ENCODE measurements at regions not wholly inside any gene's neighbourhood (a gene's known extent, or its start where the extent isn't known, plus 50 kb on each side); places are given as distances from the start of the nearest gene placed in this dataset.

- H3K36me3 ChIP-seq (ENCODE audit: insufficient read depth, low read length) = no peaks in the 10 kb centered on the region
- no peaks in the 10 kb centered on the region for H3K9me3 ChIP-seq (ENCODE audit: insufficient read depth, low read length, severe bottlenecking)
- no peak for ATAC-seq (ENCODE audit: insufficient read depth, low read depth)
- no peak overlapping the region for H3K9ac ChIP-seq (ENCODE audit: low read depth, low read length)
- H3K27ac ChIP-seq (ENCODE audit: low read length) = no peak overlapping the region
- no peak overlapping the region for H3K4me2 ChIP-seq (ENCODE audit: insufficient read depth, low read length)
- H3K79me2 ChIP-seq (ENCODE audit: insufficient read depth, low read length) = no peaks in the 10 kb centered on the region
- no peak overlapping the region for H2AFZ ChIP-seq (ENCODE audit: low read depth, low read length)
- no peak for TF ChIP-seq EZH2 (IDR thresholded peaks at IDR 0.05; ENCODE audit: borderline replicate concordance, low read depth, low read length, severe bottlenecking)
- TF ChIP-seq CTCF (IDR thresholded peaks at IDR 0.05; ENCODE audit: borderline replicate concordance, extremely low read depth, low read length, poor library complexity, severe bottlenecking) = no peak
- H3K27me3 ChIP-seq (ENCODE audit: insufficient read depth, low read length, poor library complexity) = peaks cover 3% of the 10 kb centered on the region
- no peaks in the 10 kb centered on the region for H3K4me1 ChIP-seq (ENCODE audit: insufficient read depth, low read length)
- DNase-seq = no peak
- no peak overlapping the region for H3K4me3 ChIP-seq (ENCODE audit: low read depth in 1 of 2, low read length in 2 of 2)
- no peaks in the 10 kb centered on the region for H4K20me1 ChIP-seq (ENCODE audit: insufficient read depth, low read length)
These were observed 225.3 kb upstream of the FOXQ1 start for GRCh38 chr6:1086446-1087153.

DNA sequence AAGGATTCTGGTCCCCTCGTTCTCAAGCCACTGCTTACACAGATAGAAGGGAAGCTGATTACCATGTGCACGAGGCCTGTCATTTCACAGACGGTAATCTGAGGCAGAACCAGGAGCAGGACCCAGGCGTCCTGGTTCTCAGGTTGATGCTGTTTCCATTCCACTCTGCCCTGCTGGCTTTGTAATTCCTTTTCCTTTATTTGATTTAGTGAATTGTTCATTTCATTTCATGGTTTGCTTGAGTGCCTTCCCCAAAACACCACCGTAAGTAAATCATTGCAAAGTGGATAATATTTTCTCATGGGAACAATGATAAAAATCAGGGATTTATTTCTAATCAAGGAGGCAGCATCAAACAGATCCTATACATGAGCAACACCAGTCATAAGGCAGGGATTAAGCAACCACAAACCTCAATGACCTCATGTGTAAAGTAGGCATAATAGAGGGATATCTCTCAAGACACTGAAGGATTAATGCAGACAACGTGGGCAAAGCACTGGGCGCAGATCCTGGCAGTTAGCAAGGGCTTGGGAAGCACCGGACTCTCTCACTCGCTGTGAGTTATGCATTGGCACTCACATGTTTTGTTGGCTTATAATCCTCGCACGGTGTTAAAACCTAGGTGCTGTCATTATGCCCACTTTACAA lies 229.5 kb upstream of the FOXQ1 start:
- Histone ChIP-seq H3K36me3 (ENCODE audit: insufficient read depth, low read length) (no peaks in the 10 kb centered on the region), H2AFZ (ENCODE audit: low read depth, low read length) (no peak overlapping the region), H3K4me3 (ENCODE audit: low read depth in 1 of 2, low read length in 2 of 2) (no peak overlapping the region), H3K9me3 (ENCODE audit: insufficient read depth, low read length, severe bottlenecking) (no peaks in the 10 kb centered on the region), H3K79me2 (ENCODE audit: insufficient read depth, low read length) (no peaks in the 10 kb centered on the region), H3K27me3 (ENCODE audit: insufficient read depth, low read length, poor library complexity) (peaks cover 6% of the 10 kb centered on the region), H3K4me2 (ENCODE audit: insufficient read depth, low read length) (no peak overlapping the region), H3K4me1 (ENCODE audit: insufficient read depth, low read length) (no peaks in the 10 kb centered on the region), H4K20me1 (ENCODE audit: insufficient read depth, low read length) (no peaks in the 10 kb centered on the region), H3K9ac (ENCODE audit: low read depth, low read length) (no peak overlapping the region), H3K27ac (ENCODE audit: low read length) (no peak overlapping the region)
- TF ChIP-seq CTCF (IDR thresholded peaks at IDR 0.05; ENCODE audit: borderline replicate concordance, extremely low read depth, low read length, poor library complexity, severe bottlenecking) (no peak), EZH2 (IDR thresholded peaks at IDR 0.05; ENCODE audit: borderline replicate concordance, low read depth, low read length, severe bottlenecking) (no peak)
- DNase-seq (no peak), ATAC-seq (ENCODE audit: insufficient read depth, low read depth) (no peak)

DNA sequence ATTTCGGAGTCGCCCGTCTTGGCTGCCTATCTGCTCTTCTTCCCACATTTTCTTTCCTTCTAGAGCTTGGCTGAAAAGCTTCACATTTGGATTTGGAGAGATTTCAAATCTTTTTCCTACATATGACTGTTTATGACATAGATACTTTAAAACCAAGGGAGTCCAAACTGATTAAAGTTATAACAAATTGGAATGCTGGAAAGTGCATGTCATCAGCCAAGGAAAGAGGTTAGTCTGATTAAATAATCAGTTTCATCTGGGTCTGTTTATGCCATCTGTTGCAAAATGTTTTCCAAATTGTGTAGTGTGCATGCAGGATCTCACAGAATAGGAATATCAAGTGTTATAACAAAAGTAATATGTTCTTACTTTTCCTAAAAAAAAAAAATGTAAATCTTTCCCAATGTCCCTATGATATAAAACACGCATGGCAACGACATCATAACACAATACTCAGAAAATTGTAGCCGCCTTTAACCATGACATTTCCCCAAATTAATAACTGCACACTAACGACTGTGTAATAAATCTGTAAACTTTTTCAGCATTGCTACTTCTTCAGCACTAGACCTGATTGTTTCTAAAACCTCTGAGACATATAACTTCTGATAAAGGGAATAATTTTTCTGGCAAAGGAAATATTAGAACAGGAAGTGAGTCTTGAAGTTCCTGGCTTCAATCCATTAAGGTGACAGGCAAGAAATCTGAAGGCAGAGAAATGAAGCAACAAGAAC lies 230.2 kb upstream of the FOXQ1 start:
- no peak overlapping the region for H2AFZ ChIP-seq (ENCODE audit: low read depth, low read length)
- no peak for ATAC-seq (ENCODE audit: insufficient read depth, low read depth)
- no peak overlapping the region for H3K9ac ChIP-seq (ENCODE audit: low read depth, low read length)
- H3K4me1 ChIP-seq (ENCODE audit: insufficient read depth, low read length) = no peaks in the 10 kb centered on the region
- H3K9me3 ChIP-seq (ENCODE audit: insufficient read depth, low read length, severe bottlenecking) = no peaks in the 10 kb centered on the region
- peaks cover 6% of the 10 kb centered on the region for H3K27me3 ChIP-seq (ENCODE audit: insufficient read depth, low read length, poor library complexity)
- H4K20me1 ChIP-seq (ENCODE audit: insufficient read depth, low read length) = no peaks in the 10 kb centered on the region
- no peaks in the 10 kb centered on the region for H3K79me2 ChIP-seq (ENCODE audit: insufficient read depth, low read length)
- no peak overlapping the region for H3K27ac ChIP-seq (ENCODE audit: low read length)
- H3K4me3 ChIP-seq (ENCODE audit: low read depth in 1 of 2, low read length in 2 of 2) = no peak overlapping the region
- H3K4me2 ChIP-seq (ENCODE audit: insufficient read depth, low read length) = no peak overlapping the region
- no peaks in the 10 kb centered on the region for H3K36me3 ChIP-seq (ENCODE audit: insufficient read depth, low read length)
- no peak for DNase-seq
- no peak for TF ChIP-seq CTCF (IDR thresholded peaks at IDR 0.05; ENCODE audit: borderline replicate concordance, extremely low read depth, low read length, poor library complexity, severe bottlenecking)
- no peak for TF ChIP-seq EZH2 (IDR thresholded peaks at IDR 0.05; ENCODE audit: borderline replicate concordance, low read depth, low read length, severe bottlenecking)

Data from DND-41 (cell line).